ENCODE measurements at regions not wholly inside any gene's neighbourhood (a gene's known extent, or its start where the extent isn't known, plus 50 kb on each side); places are given as distances from the start of the nearest gene placed in this dataset.

DNA sequence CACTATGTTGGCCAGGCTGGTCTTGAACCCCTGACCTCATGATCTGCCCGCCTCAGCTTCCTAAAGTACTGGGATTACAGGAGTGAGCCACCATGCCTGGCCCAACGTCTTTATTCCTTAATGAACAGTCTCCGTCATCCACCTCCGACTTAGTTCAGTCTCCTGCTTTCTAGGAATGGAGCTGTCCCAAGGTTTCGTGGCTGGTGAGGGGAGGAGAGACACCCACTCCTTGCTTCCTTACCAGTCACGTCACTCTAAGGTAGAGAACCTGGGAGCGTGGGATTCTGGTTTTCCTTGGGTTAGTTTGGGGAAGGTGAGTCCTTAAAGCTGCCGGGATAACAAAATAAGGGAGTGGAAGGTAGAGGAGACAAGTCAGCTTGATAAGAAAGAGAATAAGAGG lies 55.0 kb upstream of the ATP2B4 start:
- TF ChIP-seq, protein P1, sequence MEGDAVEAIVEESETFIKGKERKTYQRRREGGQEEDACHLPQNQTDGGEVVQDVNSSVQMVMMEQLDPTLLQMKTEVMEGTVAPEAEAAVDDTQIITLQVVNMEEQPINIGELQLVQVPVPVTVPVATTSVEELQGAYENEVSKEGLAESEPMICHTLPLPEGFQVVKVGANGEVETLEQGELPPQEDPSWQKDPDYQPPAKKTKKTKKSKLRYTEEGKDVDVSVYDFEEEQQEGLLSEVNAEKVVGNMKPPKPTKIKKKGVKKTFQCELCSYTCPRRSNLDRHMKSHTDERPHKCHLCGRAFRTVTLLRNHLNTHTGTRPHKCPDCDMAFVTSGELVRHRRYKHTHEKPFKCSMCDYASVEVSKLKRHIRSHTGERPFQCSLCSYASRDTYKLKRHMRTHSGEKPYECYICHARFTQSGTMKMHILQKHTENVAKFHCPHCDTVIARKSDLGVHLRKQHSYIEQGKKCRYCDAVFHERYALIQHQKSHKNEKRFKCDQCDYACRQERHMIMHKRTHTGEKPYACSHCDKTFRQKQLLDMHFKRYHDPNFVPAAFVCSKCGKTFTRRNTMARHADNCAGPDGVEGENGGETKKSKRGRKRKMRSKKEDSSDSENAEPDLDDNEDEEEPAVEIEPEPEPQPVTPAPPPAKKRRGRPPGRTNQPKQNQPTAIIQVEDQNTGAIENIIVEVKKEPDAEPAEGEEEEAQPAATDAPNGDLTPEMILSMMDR (IDR thresholded peaks at IDR 0.05): no peak
- TF ChIP-seq POLR2AphosphoS5 (IDR thresholded peaks at IDR 0.05): no peak

Measured in prostate gland (tissue), 2 donors.